Muscle of leg (tissue), 3 donors: ENCODE measurements at regions not wholly inside any gene's neighbourhood (a gene's known extent, or its start where the extent isn't known, plus 50 kb on each side); places are given as distances from the start of the nearest gene placed in this dataset.

Experiments
- DNase-seq: peaks from one replicate; pipeline ENCODE4 v3.0.0; 2013
- H3K27ac ChIP-seq: one replicate; pipeline ENCODE4 v1.5.1; 2013; ENCODE audit warnings: mild to moderate bottlenecking, low read length, control low read depth
- H3K27me3 ChIP-seq: one replicate; pipeline ENCODE4 v1.6.1; 2013; ENCODE audit warnings: low read length; ENCODE audit not compliant: control insufficient read depth, insufficient read depth
- H3K36me3 ChIP-seq: one replicate; pipeline ENCODE4 v1.6.1; 2013; ENCODE audit warnings: low read length; ENCODE audit not compliant: control insufficient read depth, insufficient read depth
- H3K4me1 ChIP-seq: one replicate; pipeline ENCODE4 v1.6.1; 2013; ENCODE audit warnings: low read length; ENCODE audit not compliant: control insufficient read depth, insufficient read depth
- H3K4me3 ChIP-seq: one replicate; pipeline ENCODE4 v1.5.1; 2013; ENCODE audit warnings: low read length, control low read depth
- H3K9me3 ChIP-seq: replicated peaks from 2 replicates; pipeline ENCODE4 v1.6.1; 2013; ENCODE audit warnings: low read depth, low read length; ENCODE audit not compliant: control insufficient read depth
- WGBS: methylation state at CpG from one replicate; pipeline ENCODE4 v1.1.5; 2013; ENCODE audit warnings: missing lambda C conversion rate; ENCODE audit not compliant: insufficient coverage; 5-methylcytosine and 5-hydroxymethylcytosine counted together

- H3K27ac ChIP-seq, result no peak overlapping the region
- no peaks in the 10 kb centered on the region for H3K36me3 ChIP-seq
- H3K4me1 ChIP-seq, result no peaks in the 10 kb centered on the region
- WGBS, result no CpG with 5 or more reads among the region's 1 CpG
- no peak overlapping the region for H3K4me3 ChIP-seq
- H3K27me3 ChIP-seq, result no peaks in the 10 kb centered on the region
- no peaks in the 10 kb centered on the region for H3K9me3 ChIP-seq
- DNase-seq, result no peak
Measured at GRCh38 chr3:84439476-84439875, 519.3 kb upstream of the CADM2 start.

- no peaks in the 10 kb centered on the region for H3K9me3 ChIP-seq
- no peak overlapping the region for H3K4me3 ChIP-seq
- H3K4me1 ChIP-seq, result no peaks in the 10 kb centered on the region
- 90% methylated on average over 2 of the region's 11 CpGs for WGBS
- H3K27ac ChIP-seq, result no peak overlapping the region
- H3K36me3 ChIP-seq, result no peaks in the 10 kb centered on the region
- no peaks in the 10 kb centered on the region for H3K27me3 ChIP-seq
- no peak for DNase-seq
Measured at GRCh38 chr3:84440291-84440690, 518.5 kb upstream of the CADM2 start.

GRCh38 chr3:84442533-84442932 lies 516.3 kb upstream of the CADM2 start:
- no peaks in the 10 kb centered on the region for H3K4me1 ChIP-seq
- H3K27me3 ChIP-seq, result no peaks in the 10 kb centered on the region
- DNase-seq, result no peak
- H3K36me3 ChIP-seq, result no peaks in the 10 kb centered on the region
- H3K27ac ChIP-seq, result no peak overlapping the region
- WGBS, result no CpG with 5 or more reads among the region's 2 CpGs
- no peaks in the 10 kb centered on the region for H3K9me3 ChIP-seq
- no peak overlapping the region for H3K4me3 ChIP-seq

GRCh38 chr3:84444726-84445521 lies 513.9 kb upstream of the CADM2 start:
- Histone ChIP-seq H3K4me3 (no peak overlapping the region), H3K36me3 (no peaks in the 10 kb centered on the region), H3K27ac (no peak overlapping the region), H3K4me1 (no peaks in the 10 kb centered on the region), H3K27me3 (no peaks in the 10 kb centered on the region), H3K9me3 (no peaks in the 10 kb centered on the region)
- WGBS, result no CpG with 5 or more reads among the region's 6 CpGs
- DNase-seq, result no peak

GRCh38 chr3:84487296-84487695 lies 471.5 kb upstream of the CADM2 start:
- no peaks in the 10 kb centered on the region for H3K4me1 ChIP-seq
- WGBS, result 80% methylated on average over 6 of the region's 8 CpGs
- no peak overlapping the region for H3K4me3 ChIP-seq
- no peaks in the 10 kb centered on the region for H3K27me3 ChIP-seq
- no peak overlapping the region for H3K27ac ChIP-seq
- H3K9me3 ChIP-seq, result no peaks in the 10 kb centered on the region
- DNase-seq, result no peak
- no peaks in the 10 kb centered on the region for H3K36me3 ChIP-seq

- WGBS, result no CpG with 5 or more reads among the region's 1 CpG
- no peaks in the 10 kb centered on the region for H3K4me1 ChIP-seq
Measured at GRCh38 chr3:84504761-84505160, 454.0 kb upstream of the CADM2 start.

GRCh38 chr3:84510007-84510406 lies 448.8 kb upstream of the CADM2 start:
- WGBS, result 75% methylated on average over 2 of the region's 3 CpGs
- no peaks in the 10 kb centered on the region for H3K4me1 ChIP-seq
- peaks cover 2% of the 10 kb centered on the region for H3K9me3 ChIP-seq
- H3K36me3 ChIP-seq, result no peaks in the 10 kb centered on the region
- H3K27ac ChIP-seq, result no peak overlapping the region
- no peak overlapping the region for H3K4me3 ChIP-seq
- no peaks in the 10 kb centered on the region for H3K27me3 ChIP-seq
- no peak for DNase-seq

More at GRCh38 chr3:84504761-84505160, 454.0 kb upstream of the CADM2 start:
- Histone ChIP-seq H3K4me3 (no peak overlapping the region), H3K27me3 (no peaks in the 10 kb centered on the region), H3K27ac (no peak overlapping the region), H3K9me3 (no peaks in the 10 kb centered on the region), H3K36me3 (no peaks in the 10 kb centered on the region)
- no peak for DNase-seq

GRCh38 chr3:84522893-84523292 lies 435.9 kb upstream of the CADM2 start:
- Histone ChIP-seq H3K36me3 (no peaks in the 10 kb centered on the region), H3K9me3 (peaks cover 4% of the 10 kb centered on the region), H3K4me3 (no peak overlapping the region), H3K27ac (no peak overlapping the region), H3K27me3 (no peaks in the 10 kb centered on the region), H3K4me1 (no peaks in the 10 kb centered on the region)
- no peak for DNase-seq
- 97% methylated on average over 3 of the region's 6 CpGs for WGBS

- H3K4me3 ChIP-seq, result no peak overlapping the region
- H3K9me3 ChIP-seq, result peaks cover 2% of the 10 kb centered on the region
- DNase-seq, result no peak
- WGBS, result 81% methylated on average over 3 of the region's 3 CpGs
- H3K4me1 ChIP-seq, result no peaks in the 10 kb centered on the region
- H3K27ac ChIP-seq, result no peak overlapping the region
- H3K27me3 ChIP-seq, result no peaks in the 10 kb centered on the region
- H3K36me3 ChIP-seq, result no peaks in the 10 kb centered on the region
Measured at GRCh38 chr3:84536916-84537315, 421.9 kb upstream of the CADM2 start.

- no peaks in the 10 kb centered on the region for H3K36me3 ChIP-seq
- H3K27me3 ChIP-seq, result no peaks in the 10 kb centered on the region
- DNase-seq, result no peak
- H3K4me3 ChIP-seq, result no peak overlapping the region
- no peak overlapping the region for H3K27ac ChIP-seq
- no peaks in the 10 kb centered on the region for H3K4me1 ChIP-seq
- peaks cover 2% of the 10 kb centered on the region for H3K9me3 ChIP-seq
Measured at GRCh38 chr3:84538597-84538996, 420.2 kb upstream of the CADM2 start.

- Histone ChIP-seq H3K36me3 (no peaks in the 10 kb centered on the region), H3K27ac (no peak overlapping the region), H3K9me3 (no peaks in the 10 kb centered on the region), H3K27me3 (no peaks in the 10 kb centered on the region), H3K4me1 (no peaks in the 10 kb centered on the region), H3K4me3 (no peak overlapping the region)
- no peak for DNase-seq
- no CpG with 5 or more reads among the region's 3 CpGs for WGBS
Measured at GRCh38 chr3:84547207-84547606, 411.6 kb upstream of the CADM2 start.
